ENCODE measurements at regions not wholly inside any gene's neighbourhood (a gene's known extent, or its start where the extent isn't known, plus 50 kb on each side); places are given as distances from the start of the nearest gene placed in this dataset.

- Mint-ChIP-seq H3K9me3 (ENCODE audit: unreplicated experiment) (no peaks in the 10 kb centered on the region), H3K27me3 (ENCODE audit: insufficient read depth, unreplicated experiment) (no peaks in the 10 kb centered on the region), H3K4me3 (ENCODE audit: unreplicated experiment) (no peak overlapping the region), H3K36me3 (ENCODE audit: insufficient read depth, unreplicated experiment) (no peaks in the 10 kb centered on the region), H3K27ac (ENCODE audit: low read depth, unreplicated experiment) (no peak overlapping the region), H3K4me1 (ENCODE audit: insufficient read depth, unreplicated experiment) (no peaks in the 10 kb centered on the region)
- ChIA-PET CTCF (no interaction called here), POLR2A (no interaction called here)
- TF ChIP-seq, protein P1, sequence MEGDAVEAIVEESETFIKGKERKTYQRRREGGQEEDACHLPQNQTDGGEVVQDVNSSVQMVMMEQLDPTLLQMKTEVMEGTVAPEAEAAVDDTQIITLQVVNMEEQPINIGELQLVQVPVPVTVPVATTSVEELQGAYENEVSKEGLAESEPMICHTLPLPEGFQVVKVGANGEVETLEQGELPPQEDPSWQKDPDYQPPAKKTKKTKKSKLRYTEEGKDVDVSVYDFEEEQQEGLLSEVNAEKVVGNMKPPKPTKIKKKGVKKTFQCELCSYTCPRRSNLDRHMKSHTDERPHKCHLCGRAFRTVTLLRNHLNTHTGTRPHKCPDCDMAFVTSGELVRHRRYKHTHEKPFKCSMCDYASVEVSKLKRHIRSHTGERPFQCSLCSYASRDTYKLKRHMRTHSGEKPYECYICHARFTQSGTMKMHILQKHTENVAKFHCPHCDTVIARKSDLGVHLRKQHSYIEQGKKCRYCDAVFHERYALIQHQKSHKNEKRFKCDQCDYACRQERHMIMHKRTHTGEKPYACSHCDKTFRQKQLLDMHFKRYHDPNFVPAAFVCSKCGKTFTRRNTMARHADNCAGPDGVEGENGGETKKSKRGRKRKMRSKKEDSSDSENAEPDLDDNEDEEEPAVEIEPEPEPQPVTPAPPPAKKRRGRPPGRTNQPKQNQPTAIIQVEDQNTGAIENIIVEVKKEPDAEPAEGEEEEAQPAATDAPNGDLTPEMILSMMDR (IDR thresholded peaks at IDR 0.05; ENCODE audit: unreplicated experiment) = no peak
- intact Hi-C loops (cut with micrococcal nuclease) = no loop called here
- BruUV-seq (replicated peaks) = no TSS peak
- no peak for DNase-seq (ENCODE audit: unreplicated experiment)
Observed at GRCh38 chr12:34391771-34392581, 369.7 kb downstream of the ALG10 start.

GRCh38 chr12:34392741-34393085 lies 370.4 kb downstream of the ALG10 start:
- Mint-ChIP-seq H3K27me3 (ENCODE audit: insufficient read depth, unreplicated experiment) (no peaks in the 10 kb centered on the region), H3K27ac (ENCODE audit: low read depth, unreplicated experiment) (no peak overlapping the region), H3K36me3 (ENCODE audit: insufficient read depth, unreplicated experiment) (no peaks in the 10 kb centered on the region), H3K9me3 (ENCODE audit: unreplicated experiment) (no peaks in the 10 kb centered on the region), H3K4me3 (ENCODE audit: unreplicated experiment) (no peak overlapping the region), H3K4me1 (ENCODE audit: insufficient read depth, unreplicated experiment) (no peaks in the 10 kb centered on the region)
- CTCF ChIA-PET = no interaction called here
- no peak for DNase-seq (ENCODE audit: unreplicated experiment)
- no TSS peak for BruUV-seq (replicated peaks)
- intact Hi-C loops (cut with micrococcal nuclease) = no loop called here
- TF ChIP-seq, protein P1 (IDR thresholded peaks at IDR 0.05; ENCODE audit: unreplicated experiment) = no peak
- POLR2A ChIA-PET = no interaction called here

DNA sequence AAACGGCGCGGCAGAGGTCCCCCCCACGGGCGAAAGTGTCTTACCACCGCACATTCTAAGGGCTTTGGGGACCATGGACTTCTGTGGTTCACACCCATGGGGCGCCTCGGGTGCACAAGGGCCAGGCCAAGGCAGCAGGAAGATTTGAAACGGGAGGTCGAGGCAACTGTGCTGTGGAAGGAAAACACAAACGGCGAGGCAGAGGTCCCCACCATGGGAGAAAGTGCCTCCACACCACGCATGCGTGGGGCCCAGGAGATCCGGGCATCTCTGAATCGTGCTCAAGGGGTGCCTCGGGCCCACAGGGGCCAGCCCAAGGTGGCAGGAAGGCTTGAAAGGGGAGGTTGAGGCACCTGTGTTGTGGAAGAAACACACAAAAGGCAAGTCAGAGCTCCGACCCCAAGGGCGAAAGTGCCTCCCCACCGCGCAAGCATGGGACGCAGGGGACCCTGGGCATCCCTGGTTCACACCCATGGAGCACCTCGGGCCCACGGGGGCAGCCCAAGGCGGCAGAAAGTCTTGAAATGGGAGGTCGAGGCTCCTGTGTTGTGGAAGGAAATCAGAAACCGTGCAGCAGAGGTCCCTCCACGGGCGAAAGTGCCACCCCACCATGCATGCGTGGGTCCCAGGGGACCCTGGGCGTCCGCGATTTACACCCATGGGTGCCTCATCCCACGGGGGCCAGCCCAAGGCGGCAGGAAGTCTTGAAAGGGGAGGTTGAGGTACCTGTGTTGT lies 371.0 kb downstream of the ALG10 start:
- Mint-ChIP-seq H3K36me3 (ENCODE audit: insufficient read depth, unreplicated experiment) (no peaks in the 10 kb centered on the region), H3K4me1 (ENCODE audit: insufficient read depth, unreplicated experiment) (no peaks in the 10 kb centered on the region), H3K27ac (ENCODE audit: low read depth, unreplicated experiment) (no peak overlapping the region), H3K27me3 (ENCODE audit: insufficient read depth, unreplicated experiment) (no peaks in the 10 kb centered on the region), H3K9me3 (ENCODE audit: unreplicated experiment) (no peaks in the 10 kb centered on the region), H3K4me3 (ENCODE audit: unreplicated experiment) (no peak overlapping the region)
- DNase-seq (ENCODE audit: unreplicated experiment) = no peak
- ChIA-PET POLR2A (no interaction called here), CTCF (no interaction called here)
- TF ChIP-seq, protein P1 (IDR thresholded peaks at IDR 0.05; ENCODE audit: unreplicated experiment) = no peak
- intact Hi-C loops (cut with micrococcal nuclease) = no loop called here
- no TSS peak for BruUV-seq (replicated peaks)

DNA sequence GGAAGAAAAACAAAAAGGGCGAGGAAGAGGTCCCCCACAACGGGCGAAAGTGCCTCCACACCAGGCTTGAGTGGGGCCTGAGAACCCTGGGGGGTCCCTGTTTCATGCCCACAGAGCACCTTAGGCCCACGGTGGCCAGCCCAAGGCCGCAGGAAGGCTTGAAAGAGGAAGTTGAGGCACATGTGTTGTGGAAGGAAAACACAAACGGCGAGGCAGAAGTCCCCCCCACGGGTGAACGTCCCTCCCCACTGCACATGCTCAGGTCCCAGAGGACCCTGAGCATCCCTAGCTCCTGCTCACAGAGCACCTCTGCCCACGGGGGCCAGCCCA lies 371.5 kb downstream of the ALG10 start:
- intact Hi-C loops (cut with micrococcal nuclease) = no loop called here

More for the DNA sequence above, 371.5 kb downstream of the ALG10 start:
- no peaks in the 10 kb centered on the region for H3K9me3 Mint-ChIP-seq (ENCODE audit: unreplicated experiment)
- DNase-seq (ENCODE audit: unreplicated experiment) = no peak
- no peaks in the 10 kb centered on the region for H3K27me3 Mint-ChIP-seq (ENCODE audit: insufficient read depth, unreplicated experiment)
- no peak overlapping the region for H3K4me3 Mint-ChIP-seq (ENCODE audit: unreplicated experiment)
- no TSS peak for BruUV-seq (replicated peaks)
- H3K27ac Mint-ChIP-seq (ENCODE audit: low read depth, unreplicated experiment) = no peak overlapping the region
- ChIA-PET POLR2A (no interaction called here), CTCF (no interaction called here)
- no peaks in the 10 kb centered on the region for H3K4me1 Mint-ChIP-seq (ENCODE audit: insufficient read depth, unreplicated experiment)
- TF ChIP-seq, protein P1 (IDR thresholded peaks at IDR 0.05; ENCODE audit: unreplicated experiment) = no peak
- H3K36me3 Mint-ChIP-seq (ENCODE audit: insufficient read depth, unreplicated experiment) = no peaks in the 10 kb centered on the region

Measured in MCF 10A (cell line).